ENCODE measurements at regions not wholly inside any gene's neighbourhood (a gene's known extent, or its start where the extent isn't known, plus 50 kb on each side); places are given as distances from the start of the nearest gene placed in this dataset.
"Not testable (repeated sequence)": the region's sequence is repeated elsewhere in the genome, so short reads cannot be mapped to it uniquely, and the experiment has no call there.

DNA sequence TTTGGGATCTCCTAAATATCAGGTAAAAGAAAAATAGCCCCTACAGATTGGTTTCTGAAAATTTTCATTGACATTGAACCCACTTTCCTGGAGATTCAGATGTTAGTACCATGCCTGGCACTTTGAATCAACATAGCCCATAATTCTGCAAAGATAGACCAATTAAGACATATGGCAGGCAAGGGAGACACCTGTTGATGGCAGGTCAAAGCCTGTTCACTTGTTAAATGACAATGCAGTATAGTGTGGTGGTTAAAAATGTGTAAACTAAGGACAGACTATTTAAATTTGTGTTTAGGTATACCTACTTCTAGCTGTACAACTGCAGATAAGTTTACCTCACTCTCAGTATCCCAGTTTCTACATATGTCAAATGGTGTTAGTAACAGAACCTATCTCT lies 178.1 kb upstream of the MMADHC start:
- no peak for DNase-seq (ENCODE audit: low spot score)
- in situ Hi-C loops (cut with HindIII; ENCODE audit: low sequenced_read_pairs): no loop called here

GRCh38 chr2:149765003-149765402 lies 177.4 kb upstream of the MMADHC start:
- no peak for DNase-seq (ENCODE audit: low spot score)
- in situ Hi-C loops (cut with HindIII; ENCODE audit: low sequenced_read_pairs): no loop called here

- DNase-seq (ENCODE audit: low spot score): no peak
- in situ Hi-C loops (cut with HindIII; ENCODE audit: low sequenced_read_pairs): no loop called here
Measured at GRCh38 chr2:149763358-149763757, 175.8 kb upstream of the MMADHC start.

- DNase-seq (ENCODE audit: low spot score): no peak
- in situ Hi-C loops (cut with HindIII; ENCODE audit: low sequenced_read_pairs): no loop called here
Measured at GRCh38 chr2:149761611-149762010, 174.0 kb upstream of the MMADHC start.

DNA sequence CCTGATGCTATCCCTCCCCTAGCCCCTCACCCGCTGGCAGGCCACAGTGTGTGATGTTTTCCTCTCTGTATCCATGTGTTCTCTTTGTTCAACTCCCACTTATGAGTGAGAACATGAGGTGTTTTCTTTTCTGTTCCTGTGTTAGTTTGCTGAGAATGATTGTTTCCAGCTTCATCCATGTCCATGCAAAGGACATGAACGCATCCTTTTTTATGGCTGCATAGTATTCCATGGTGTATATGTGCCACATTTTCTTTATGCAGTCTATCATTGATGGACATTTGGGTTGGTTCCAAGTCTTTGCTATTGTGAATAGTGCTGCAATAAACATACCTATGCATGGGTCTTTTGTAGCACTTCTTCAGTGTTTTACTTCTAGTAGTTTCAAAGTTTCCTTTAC lies 171.8 kb upstream of the MMADHC start:
- DNase-seq (ENCODE audit: low spot score); in situ Hi-C loops (cut with HindIII; ENCODE audit: low sequenced_read_pairs): not testable (repeated sequence)

DNA sequence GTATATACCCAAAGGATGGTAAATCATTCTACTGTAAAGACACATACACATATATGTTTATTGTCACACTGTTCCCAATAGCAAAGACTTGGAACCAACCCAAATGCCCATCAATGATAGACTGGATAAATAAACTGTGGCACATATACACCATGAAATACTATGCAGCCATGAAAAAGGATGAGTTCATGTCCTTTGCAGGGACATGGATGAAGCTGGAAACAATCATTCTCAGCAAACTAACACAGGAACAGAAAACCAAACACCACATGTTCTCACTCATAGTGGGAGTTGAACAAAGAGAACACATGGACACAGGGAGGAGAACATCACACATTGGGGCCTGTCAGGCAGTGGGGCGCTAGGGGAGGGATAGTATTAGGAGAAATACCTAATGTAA lies 167.1 kb upstream of the MMADHC start:
- in situ Hi-C loops (cut with HindIII; ENCODE audit: low sequenced_read_pairs): not testable (repeated sequence)

DNA sequence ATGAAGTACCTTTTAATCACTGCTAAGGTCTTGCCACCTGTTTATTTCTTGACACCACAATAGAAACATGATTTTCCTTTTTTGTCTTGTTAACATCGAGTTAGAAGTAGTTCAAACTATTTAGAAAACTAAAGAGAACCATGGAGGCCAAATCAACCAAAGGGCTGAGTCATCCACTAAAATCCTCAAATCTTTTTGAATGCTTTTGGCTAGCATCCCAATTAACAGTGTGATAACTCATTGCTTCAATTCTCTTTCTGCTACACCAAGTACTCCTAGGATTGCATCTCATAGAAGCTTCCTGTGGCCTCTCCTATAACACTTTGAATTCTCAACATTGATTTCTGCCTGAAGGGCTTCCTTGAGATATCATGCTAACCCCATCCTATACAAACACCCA lies 159.9 kb upstream of the MMADHC start:
- in situ Hi-C loops (cut with HindIII; ENCODE audit: low sequenced_read_pairs): no loop called here
- no peak for DNase-seq (ENCODE audit: low spot score)

More for the DNA sequence above, 167.1 kb upstream of the MMADHC start:
- not testable (repeated sequence) for DNase-seq (ENCODE audit: low spot score)

DNA sequence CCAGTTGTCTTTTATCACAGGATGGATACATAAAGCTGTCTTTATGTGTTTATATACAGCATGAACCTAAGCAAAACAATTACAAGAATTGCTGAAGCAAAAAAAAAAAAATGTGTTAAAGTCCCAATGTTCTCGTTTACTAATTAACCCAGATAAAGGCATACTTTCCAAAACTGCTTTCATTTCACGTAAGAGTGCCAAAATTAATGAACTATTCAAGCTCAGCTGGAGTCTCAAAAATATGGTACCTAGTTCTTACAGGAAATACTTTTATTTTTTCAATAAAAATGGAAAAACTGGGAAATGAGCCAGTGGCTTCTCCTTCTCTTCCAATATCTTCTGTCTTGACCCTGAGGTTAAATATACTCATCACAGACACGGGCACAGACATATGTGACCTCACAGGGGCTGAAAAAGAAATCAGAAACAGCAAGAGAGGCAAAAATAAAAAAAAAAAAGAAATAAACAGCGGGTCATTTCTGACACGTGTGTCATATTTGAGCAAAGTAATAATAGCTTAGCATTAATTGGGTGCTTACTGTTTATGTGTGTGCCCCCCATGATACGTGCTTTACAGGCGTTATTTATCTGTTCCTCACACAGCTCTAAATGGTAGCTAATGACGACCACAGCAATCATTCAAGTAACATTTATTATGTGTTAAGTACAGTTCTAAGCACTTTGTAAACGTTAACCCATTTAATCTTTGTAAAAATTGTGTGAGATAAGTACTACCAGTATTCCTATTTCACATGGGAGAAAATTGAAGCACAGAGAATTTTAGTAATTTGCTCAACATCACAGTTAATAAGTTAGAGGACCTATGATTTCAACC lies 158.0 kb upstream of the MMADHC start:
- DNase-seq (ENCODE audit: low spot score): no peak
- in situ Hi-C loops (cut with HindIII; ENCODE audit: low sequenced_read_pairs): no loop called here

DNA sequence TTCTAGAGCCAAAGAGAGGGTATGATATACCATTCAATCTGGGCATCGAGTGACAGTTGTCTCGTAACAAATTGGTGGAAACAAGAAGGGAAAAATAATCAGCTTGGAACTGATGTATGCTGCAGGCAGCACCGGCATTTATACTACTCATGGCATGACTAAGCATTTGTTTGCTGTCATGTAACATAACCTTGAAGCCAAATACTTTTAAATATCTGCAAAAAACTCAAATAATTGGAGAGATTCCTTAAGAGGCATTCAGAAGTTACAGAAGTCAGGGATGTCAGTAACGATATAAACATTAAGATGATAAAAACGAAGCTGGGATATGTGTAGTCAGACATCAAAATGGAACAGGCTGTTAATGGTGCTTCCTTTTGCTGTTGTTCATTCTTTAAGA lies 157.3 kb upstream of the MMADHC start:
- in situ Hi-C loops (cut with HindIII; ENCODE audit: low sequenced_read_pairs): no loop called here
- DNase-seq (ENCODE audit: low spot score): no peak

GRCh38 chr2:149743842-149744448 lies 156.4 kb upstream of the MMADHC start:
- in situ Hi-C loops (cut with HindIII; ENCODE audit: low sequenced_read_pairs): no loop called here

GRCh38 chr2:149741646-149742045 lies 154.1 kb upstream of the MMADHC start:
- in situ Hi-C loops (cut with HindIII; ENCODE audit: low sequenced_read_pairs): no loop called here
- DNase-seq (ENCODE audit: low spot score): no peak

More at GRCh38 chr2:149743842-149744448, 156.4 kb upstream of the MMADHC start:
- DNase-seq (ENCODE audit: low spot score): no peak

DNA sequence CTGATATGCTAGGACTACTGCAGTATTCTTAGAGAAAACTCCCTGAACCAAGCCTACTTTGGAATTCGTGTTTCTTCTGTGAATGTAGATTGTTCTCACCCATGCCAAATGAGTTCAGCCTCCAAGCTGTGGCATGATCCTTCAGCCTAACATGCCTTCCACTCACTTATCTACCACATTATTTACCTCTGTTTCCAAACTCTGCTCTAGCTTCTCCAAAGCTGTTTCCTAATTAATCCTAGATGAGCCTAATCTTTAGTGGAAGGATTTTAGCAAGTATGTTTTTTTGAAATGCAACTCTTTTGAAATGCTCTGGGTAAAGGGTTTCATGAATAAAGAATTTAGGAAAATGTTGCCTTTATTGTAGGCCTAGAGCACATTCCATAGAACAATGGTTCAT lies 152.9 kb upstream of the MMADHC start:
- in situ Hi-C loops (cut with HindIII; ENCODE audit: low sequenced_read_pairs): no loop called here
- DNase-seq (ENCODE audit: low spot score): no peak

GRCh38 chr2:149739883-149740265 lies 152.3 kb upstream of the MMADHC start:
- no peak for DNase-seq (ENCODE audit: low spot score)
- in situ Hi-C loops (cut with HindIII; ENCODE audit: low sequenced_read_pairs): no loop called here

DNA sequence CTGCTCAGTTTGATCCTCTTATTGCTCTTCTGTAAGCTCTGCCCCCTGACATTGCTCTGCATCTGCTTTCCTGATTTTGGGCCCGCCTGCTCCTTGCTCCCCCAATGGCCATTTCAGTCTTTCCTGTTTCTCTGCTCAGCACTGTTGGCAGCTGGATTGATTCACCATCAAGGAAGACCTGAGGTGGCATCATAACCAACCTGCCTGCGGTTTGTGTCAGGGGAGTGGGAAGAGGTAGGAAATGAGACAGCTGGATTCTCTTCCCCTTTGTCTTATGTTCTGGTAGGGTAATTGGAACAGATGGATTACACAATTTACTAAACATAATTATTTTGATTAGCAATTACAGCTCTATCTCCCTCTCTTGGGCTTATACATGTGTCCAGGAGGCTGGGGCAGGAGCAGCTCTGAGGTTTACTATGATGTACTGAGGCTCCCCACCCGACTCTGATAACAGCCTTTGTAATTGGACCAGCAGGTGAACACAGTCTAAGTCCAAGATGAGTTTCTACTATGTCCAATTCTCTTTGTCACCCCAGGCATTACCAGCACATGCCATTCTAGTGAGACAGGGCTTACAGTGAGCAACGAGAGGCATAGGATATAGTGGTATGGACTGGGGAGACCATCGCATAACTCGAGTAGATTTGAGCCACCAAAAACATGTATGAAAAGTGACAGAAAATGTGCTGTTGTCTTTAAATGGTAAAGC lies 151.8 kb upstream of the MMADHC start:
- DNase-seq (ENCODE audit: low spot score): peak; percentile 61
- in situ Hi-C loops (cut with HindIII; ENCODE audit: low sequenced_read_pairs): no loop called here

DNA sequence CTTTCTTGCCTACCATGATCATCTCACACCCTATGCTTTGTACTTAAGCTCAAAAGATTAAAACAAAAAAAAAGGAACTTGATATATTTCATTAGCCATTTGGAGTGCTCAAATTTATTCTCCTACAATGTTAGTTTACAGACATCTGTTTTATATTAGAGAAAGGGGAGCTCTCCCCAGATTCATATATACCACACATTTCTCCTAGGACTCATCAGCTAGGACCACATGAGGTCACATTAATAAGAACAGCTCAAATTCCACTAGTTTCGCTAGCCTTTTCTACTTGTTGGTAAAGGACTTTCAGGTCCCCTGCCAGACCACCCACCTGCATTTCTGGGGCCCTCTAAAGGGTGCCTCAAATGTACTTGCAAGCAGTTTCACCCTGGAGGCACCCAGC lies 151.2 kb upstream of the MMADHC start:
- in situ Hi-C loops (cut with HindIII; ENCODE audit: low sequenced_read_pairs): no loop called here
- no peak for DNase-seq (ENCODE audit: low spot score)

DNA sequence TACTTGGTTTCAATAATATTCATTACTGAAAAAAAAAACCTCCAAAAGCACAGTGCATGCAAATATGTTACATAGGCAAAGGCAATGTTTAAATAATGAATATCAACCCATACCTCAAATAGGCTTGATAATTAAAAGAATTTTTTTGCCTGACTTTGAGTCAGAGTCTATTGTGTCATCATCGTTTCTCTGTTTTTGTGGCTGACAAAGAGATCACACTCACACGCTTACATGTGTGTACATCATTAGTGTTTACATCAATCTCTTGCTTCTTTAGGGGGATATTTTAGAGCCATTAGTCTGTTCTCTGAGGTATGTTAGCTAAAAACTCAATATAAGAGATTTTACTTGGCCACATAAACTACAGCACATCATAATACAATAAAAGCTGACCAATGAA lies 150.3 kb upstream of the MMADHC start:
- in situ Hi-C loops (cut with HindIII; ENCODE audit: low sequenced_read_pairs): no loop called here

GRCh38 chr2:149735237-149735958 lies 147.8 kb upstream of the MMADHC start:
- in situ Hi-C loops (cut with HindIII; ENCODE audit: low sequenced_read_pairs): no loop called here
- DNase-seq (ENCODE audit: low spot score): peak; percentile 64

More for the DNA sequence above, 150.3 kb upstream of the MMADHC start:
- DNase-seq (ENCODE audit: low spot score): no peak

DNA sequence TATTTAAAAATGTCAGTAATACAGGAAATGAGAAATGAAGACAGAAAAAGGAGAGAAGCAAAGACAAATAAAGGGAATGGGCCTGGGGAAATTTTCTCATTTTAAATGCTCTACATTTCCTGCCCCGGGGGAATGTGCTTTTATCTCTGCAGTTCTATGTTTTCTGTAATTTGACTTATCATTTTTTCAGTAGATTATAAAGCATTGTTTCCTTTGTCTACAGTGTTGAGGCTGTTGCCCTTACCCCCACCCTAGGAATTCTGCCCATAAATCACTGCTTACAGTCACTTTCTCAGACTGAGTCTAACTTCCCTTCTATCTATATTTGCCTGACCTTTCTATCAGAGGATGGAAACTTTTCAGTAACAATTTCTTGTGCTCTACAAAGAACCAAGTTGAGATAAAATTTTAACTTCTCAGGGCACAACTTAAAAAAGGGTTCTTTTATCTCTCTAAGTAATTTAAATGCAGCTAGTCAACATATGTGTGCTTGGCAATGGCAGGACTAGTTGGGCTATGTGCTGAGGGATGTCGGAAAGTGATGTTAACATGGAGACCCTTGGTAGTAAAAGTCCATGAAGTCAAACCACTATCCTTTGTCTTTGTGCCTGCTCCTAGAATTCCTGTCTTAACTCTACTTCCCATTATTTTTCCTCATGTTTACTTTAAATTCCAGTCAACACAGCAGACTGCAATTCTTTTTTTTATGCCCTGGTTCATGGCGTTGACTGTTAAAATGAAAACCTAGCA lies 146.5 kb upstream of the MMADHC start:
- DNase-seq (ENCODE audit: low spot score): no peak

DNA sequence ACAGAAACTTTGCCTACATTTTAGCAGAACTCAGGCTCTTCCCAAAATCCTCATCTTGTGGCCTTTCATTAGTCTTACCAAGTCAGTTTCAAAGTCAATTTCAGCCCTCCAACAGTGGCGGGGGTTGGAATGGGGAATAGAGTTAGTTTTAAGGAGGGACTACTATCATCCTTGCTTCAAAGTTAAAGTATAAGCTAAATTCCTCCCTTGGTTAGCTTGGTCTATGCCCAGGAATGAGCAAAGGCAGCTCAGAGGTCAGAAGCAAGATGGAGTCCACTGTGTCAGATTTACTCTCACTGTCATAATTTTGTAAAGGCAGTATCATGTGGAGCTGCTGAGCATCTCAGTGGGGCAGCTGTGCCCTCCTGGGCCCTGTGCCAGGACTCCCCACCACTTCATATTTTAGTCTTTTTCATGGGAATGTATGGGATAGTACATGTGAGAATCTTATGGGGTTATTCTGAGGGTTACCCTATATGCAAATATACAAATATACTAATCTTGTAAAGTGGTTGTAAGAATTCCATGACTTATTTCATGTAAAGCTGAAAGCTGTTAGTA lies 145.2 kb upstream of the MMADHC start:
- in situ Hi-C loops (cut with HindIII; ENCODE audit: low sequenced_read_pairs): no loop called here
- no peak for DNase-seq (ENCODE audit: low spot score)

More for the DNA sequence above, 146.5 kb upstream of the MMADHC start:
- in situ Hi-C loops (cut with HindIII; ENCODE audit: low sequenced_read_pairs): no loop called here
